ENCODE measurements at regions not wholly inside any gene's neighbourhood (a gene's known extent, or its start where the extent isn't known, plus 50 kb on each side); places are given as distances from the start of the nearest gene placed in this dataset.

GRCh38 chr18:44036501-44036900 lies 644.2 kb upstream of the SETBP1 start:
- Mint-ChIP-seq H3K9me3 (peaks cover 4 to 7% of the 10 kb centered on the region in 2 donors), H3K27ac (no peak overlapping the region), H3K36me3 (no peaks in the 10 kb centered on the region)
- ATAC-seq (no peak), DNase-seq (ENCODE audit: low spot score in 2 of 2) (no peak)

GRCh38 chr18:44039216-44039615 lies 641.5 kb upstream of the SETBP1 start:
- H3K9me3 Mint-ChIP-seq: peaks cover 5 to 6% of the 10 kb centered on the region in 2 donors
- no peaks in the 10 kb centered on the region for H3K36me3 Mint-ChIP-seq
- ATAC-seq (no peak), DNase-seq (ENCODE audit: low spot score in 2 of 2) (no peak)
- H3K27ac Mint-ChIP-seq: no peak overlapping the region

GRCh38 chr18:44039826-44040225 lies 640.9 kb upstream of the SETBP1 start:
- Mint-ChIP-seq H3K36me3 (no peaks in the 10 kb centered on the region), H3K9me3 (peaks cover 6 to 7% of the 10 kb centered on the region in 2 donors), H3K27ac (no peak overlapping the region)
- DNase-seq (ENCODE audit: low spot score in 2 of 2) (no peak), ATAC-seq (no peak)

GRCh38 chr18:44041553-44041952 lies 639.1 kb upstream of the SETBP1 start:
- peaks cover 6 to 7% of the 10 kb centered on the region in 2 donors for H3K9me3 Mint-ChIP-seq
- ATAC-seq: no peak
- no peaks in the 10 kb centered on the region for H3K36me3 Mint-ChIP-seq

GRCh38 chr18:44041961-44042360 lies 638.7 kb upstream of the SETBP1 start:
- H3K27ac Mint-ChIP-seq: no peak overlapping the region
- no peak for DNase-seq (ENCODE audit: low spot score in 2 of 2)
- ATAC-seq: no peak
- no peaks in the 10 kb centered on the region for H3K36me3 Mint-ChIP-seq
- H3K9me3 Mint-ChIP-seq: peaks cover 6 to 7% of the 10 kb centered on the region in 2 donors

More at GRCh38 chr18:44041553-44041952, 639.1 kb upstream of the SETBP1 start:
- DNase-seq (ENCODE audit: low spot score in 2 of 2): no peak
- H3K27ac Mint-ChIP-seq: no peak overlapping the region

GRCh38 chr18:44046376-44046975 lies 634.2 kb upstream of the SETBP1 start:
- Mint-ChIP-seq H3K27ac (no peak overlapping the region), H3K9me3 (peaks cover 8 to 17% of the 10 kb centered on the region in 2 donors), H3K36me3 (no peaks in the 10 kb centered on the region)
- no peak for DNase-seq (ENCODE audit: low spot score in 2 of 2)
- no peak for ATAC-seq

- Mint-ChIP-seq H3K27ac (no peak overlapping the region), H3K36me3 (no peaks in the 10 kb centered on the region), H3K9me3 (peaks cover 4 to 17% of the 10 kb centered on the region in 2 donors)
- DNase-seq (ENCODE audit: low spot score in 2 of 2) (no peak), ATAC-seq (no peak)
These were observed 633.1 kb upstream of the SETBP1 start for GRCh38 chr18:44047585-44047984.

- no peak overlapping the region for H3K27ac Mint-ChIP-seq
- ATAC-seq (no peak), DNase-seq (ENCODE audit: low spot score in 2 of 2) (no peak)
- H3K9me3 Mint-ChIP-seq: peaks cover 4 to 17% of the 10 kb centered on the region in 2 donors
- H3K36me3 Mint-ChIP-seq: no peaks in the 10 kb centered on the region
These were observed 632.3 kb upstream of the SETBP1 start for GRCh38 chr18:44048435-44048834.

- H3K27ac Mint-ChIP-seq: no peak overlapping the region
- ATAC-seq (no peak), DNase-seq (ENCODE audit: low spot score in 2 of 2) (no peak)
- no peaks in the 10 kb centered on the region for H3K36me3 Mint-ChIP-seq
- peaks cover 4 to 14% of the 10 kb centered on the region in 2 donors for H3K9me3 Mint-ChIP-seq
These were observed 631.8 kb upstream of the SETBP1 start for GRCh38 chr18:44048846-44049245.

GRCh38 chr18:44051026-44051425 lies 629.7 kb upstream of the SETBP1 start:
- Mint-ChIP-seq H3K9me3 (peaks cover 4 to 10% of the 10 kb centered on the region in 2 donors), H3K27ac (no peak overlapping the region), H3K36me3 (no peaks in the 10 kb centered on the region)
- ATAC-seq (no peak), DNase-seq (ENCODE audit: low spot score in 2 of 2) (no peak)

- DNase-seq (ENCODE audit: low spot score in 2 of 2): no peak
- peaks cover 14 to 15% of the 10 kb centered on the region in 2 donors for H3K9me3 Mint-ChIP-seq
- no peak for ATAC-seq
- no peaks in the 10 kb centered on the region for H3K36me3 Mint-ChIP-seq
- H3K27ac Mint-ChIP-seq: no peak overlapping the region
These were observed 626.2 kb upstream of the SETBP1 start for GRCh38 chr18:44054514-44054913.

GRCh38 chr18:44060197-44060596 lies 620.5 kb upstream of the SETBP1 start:
- no peak for ATAC-seq
- DNase-seq (ENCODE audit: low spot score in 2 of 2): no peak

GRCh38 chr18:44061438-44061837 lies 619.2 kb upstream of the SETBP1 start:
- ATAC-seq: no peak
- H3K27ac Mint-ChIP-seq: no peak overlapping the region
- DNase-seq (ENCODE audit: low spot score in 2 of 2): no peak
- H3K36me3 Mint-ChIP-seq: no peaks in the 10 kb centered on the region
- H3K9me3 Mint-ChIP-seq: peaks cover 8 to 15% of the 10 kb centered on the region in 2 donors

More at GRCh38 chr18:44060197-44060596, 620.5 kb upstream of the SETBP1 start:
- H3K36me3 Mint-ChIP-seq: no peaks in the 10 kb centered on the region
- no peak overlapping the region for H3K27ac Mint-ChIP-seq
- H3K9me3 Mint-ChIP-seq: peaks cover 8 to 13% of the 10 kb centered on the region in 2 donors

GRCh38 chr18:44062345-44062744 lies 618.3 kb upstream of the SETBP1 start:
- Mint-ChIP-seq H3K27ac (no peak overlapping the region), H3K36me3 (no peaks in the 10 kb centered on the region), H3K9me3 (peaks cover 12% of the 10 kb centered on the region in 2 donors)
- DNase-seq (ENCODE audit: low spot score in 2 of 2): no peak
- ATAC-seq: no peak

- peaks cover 8 to 21% of the 10 kb centered on the region in 2 donors for H3K9me3 Mint-ChIP-seq
- no peak overlapping the region for H3K27ac Mint-ChIP-seq
- no peaks in the 10 kb centered on the region for H3K36me3 Mint-ChIP-seq
- no peak for ATAC-seq
- no peak for DNase-seq (ENCODE audit: low spot score in 2 of 2)
These were observed 615.5 kb upstream of the SETBP1 start for GRCh38 chr18:44065206-44065605.

GRCh38 chr18:44066541-44066940 lies 614.1 kb upstream of the SETBP1 start:
- Mint-ChIP-seq H3K27ac (no peak overlapping the region), H3K36me3 (no peaks in the 10 kb centered on the region), H3K9me3 (peaks cover 8 to 21% of the 10 kb centered on the region in 2 donors)
- DNase-seq (ENCODE audit: low spot score in 2 of 2): no peak
- no peak for ATAC-seq

- H3K36me3 Mint-ChIP-seq: no peaks in the 10 kb centered on the region
These were observed 613.5 kb upstream of the SETBP1 start for GRCh38 chr18:44067186-44067585.

GRCh38 chr18:44075038-44075437 lies 605.6 kb upstream of the SETBP1 start:
- no peaks in the 10 kb centered on the region for H3K36me3 Mint-ChIP-seq
- DNase-seq (ENCODE audit: low spot score in 2 of 2): no peak
- ATAC-seq: no peak
- peaks cover 0 to 4% of the 10 kb centered on the region in 2 donors for H3K9me3 Mint-ChIP-seq
- H3K27ac Mint-ChIP-seq: no peak overlapping the region

More at GRCh38 chr18:44067186-44067585, 613.5 kb upstream of the SETBP1 start:
- DNase-seq (ENCODE audit: low spot score in 2 of 2) (no peak), ATAC-seq (no peak)
- Mint-ChIP-seq H3K27ac (no peak overlapping the region), H3K9me3 (peaks cover 8 to 21% of the 10 kb centered on the region in 2 donors)

All from activated naive CD4-positive, alpha-beta T cell treated with anti-CD3 and anti-CD28 coated beads, Interleukin-2, amount 50 U/mL, for 72 hours (primary cell).